ENCODE measurements at regions not wholly inside any gene's neighbourhood (a gene's known extent, or its start where the extent isn't known, plus 50 kb on each side); places are given as distances from the start of the nearest gene placed in this dataset.

DNA sequence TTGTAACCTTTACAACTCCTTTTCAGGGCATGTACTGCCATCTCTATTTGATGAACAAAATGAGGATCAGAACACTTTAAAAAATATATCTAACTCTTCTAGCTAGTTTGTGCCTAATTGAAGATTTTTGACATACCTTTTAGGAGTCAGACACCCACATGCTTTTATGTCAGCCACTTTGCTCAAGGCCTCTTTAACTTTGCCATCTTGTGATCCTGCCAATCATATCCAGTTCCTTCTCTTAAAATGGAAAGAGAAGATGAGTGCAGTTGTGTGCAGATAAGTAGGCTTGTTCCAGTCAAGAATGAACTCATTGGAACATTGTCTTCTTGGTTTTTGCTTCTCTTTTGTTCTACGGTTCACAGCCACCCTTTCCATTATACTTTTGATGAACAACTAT lies 425.6 kb upstream of the TNC start:
- TF ChIP-seq, protein P1, sequence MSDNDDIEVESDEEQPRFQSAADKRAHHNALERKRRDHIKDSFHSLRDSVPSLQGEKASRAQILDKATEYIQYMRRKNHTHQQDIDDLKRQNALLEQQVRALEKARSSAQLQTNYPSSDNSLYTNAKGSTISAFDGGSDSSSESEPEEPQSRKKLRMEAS (CRISPR knock-in tag; IDR thresholded peaks at IDR 0.05) = no peak
- no peak for TF ChIP-seq CREB1 (CRISPR knock-in tag; IDR thresholded peaks at IDR 0.05)
- no peak for TF ChIP-seq MXD4 (CRISPR knock-in tag; IDR thresholded peaks at IDR 0.05; ENCODE audit: borderline replicate concordance)
- TF ChIP-seq, protein P2, sequence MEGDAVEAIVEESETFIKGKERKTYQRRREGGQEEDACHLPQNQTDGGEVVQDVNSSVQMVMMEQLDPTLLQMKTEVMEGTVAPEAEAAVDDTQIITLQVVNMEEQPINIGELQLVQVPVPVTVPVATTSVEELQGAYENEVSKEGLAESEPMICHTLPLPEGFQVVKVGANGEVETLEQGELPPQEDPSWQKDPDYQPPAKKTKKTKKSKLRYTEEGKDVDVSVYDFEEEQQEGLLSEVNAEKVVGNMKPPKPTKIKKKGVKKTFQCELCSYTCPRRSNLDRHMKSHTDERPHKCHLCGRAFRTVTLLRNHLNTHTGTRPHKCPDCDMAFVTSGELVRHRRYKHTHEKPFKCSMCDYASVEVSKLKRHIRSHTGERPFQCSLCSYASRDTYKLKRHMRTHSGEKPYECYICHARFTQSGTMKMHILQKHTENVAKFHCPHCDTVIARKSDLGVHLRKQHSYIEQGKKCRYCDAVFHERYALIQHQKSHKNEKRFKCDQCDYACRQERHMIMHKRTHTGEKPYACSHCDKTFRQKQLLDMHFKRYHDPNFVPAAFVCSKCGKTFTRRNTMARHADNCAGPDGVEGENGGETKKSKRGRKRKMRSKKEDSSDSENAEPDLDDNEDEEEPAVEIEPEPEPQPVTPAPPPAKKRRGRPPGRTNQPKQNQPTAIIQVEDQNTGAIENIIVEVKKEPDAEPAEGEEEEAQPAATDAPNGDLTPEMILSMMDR (IDR thresholded peaks at IDR 0.05) = no peak
- no peak for TF ChIP-seq SMAD3 (CRISPR knock-in tag; IDR thresholded peaks at IDR 0.05; ENCODE audit: borderline replicate concordance)
- no peak for TF ChIP-seq ZNF232 (CRISPR knock-in tag; IDR thresholded peaks at IDR 0.05)
- TF ChIP-seq, protein P3, sequence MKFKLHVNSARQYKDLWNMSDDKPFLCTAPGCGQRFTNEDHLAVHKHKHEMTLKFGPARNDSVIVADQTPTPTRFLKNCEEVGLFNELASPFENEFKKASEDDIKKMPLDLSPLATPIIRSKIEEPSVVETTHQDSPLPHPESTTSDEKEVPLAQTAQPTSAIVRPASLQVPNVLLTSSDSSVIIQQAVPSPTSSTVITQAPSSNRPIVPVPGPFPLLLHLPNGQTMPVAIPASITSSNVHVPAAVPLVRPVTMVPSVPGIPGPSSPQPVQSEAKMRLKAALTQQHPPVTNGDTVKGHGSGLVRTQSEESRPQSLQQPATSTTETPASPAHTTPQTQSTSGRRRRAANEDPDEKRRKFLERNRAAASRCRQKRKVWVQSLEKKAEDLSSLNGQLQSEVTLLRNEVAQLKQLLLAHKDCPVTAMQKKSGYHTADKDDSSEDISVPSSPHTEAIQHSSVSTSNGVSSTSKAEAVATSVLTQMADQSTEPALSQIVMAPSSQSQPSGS (CRISPR knock-in tag; IDR thresholded peaks at IDR 0.05; ENCODE audit: borderline replicate concordance, low read depth) = no peak
- TF ChIP-seq, protein P4, sequence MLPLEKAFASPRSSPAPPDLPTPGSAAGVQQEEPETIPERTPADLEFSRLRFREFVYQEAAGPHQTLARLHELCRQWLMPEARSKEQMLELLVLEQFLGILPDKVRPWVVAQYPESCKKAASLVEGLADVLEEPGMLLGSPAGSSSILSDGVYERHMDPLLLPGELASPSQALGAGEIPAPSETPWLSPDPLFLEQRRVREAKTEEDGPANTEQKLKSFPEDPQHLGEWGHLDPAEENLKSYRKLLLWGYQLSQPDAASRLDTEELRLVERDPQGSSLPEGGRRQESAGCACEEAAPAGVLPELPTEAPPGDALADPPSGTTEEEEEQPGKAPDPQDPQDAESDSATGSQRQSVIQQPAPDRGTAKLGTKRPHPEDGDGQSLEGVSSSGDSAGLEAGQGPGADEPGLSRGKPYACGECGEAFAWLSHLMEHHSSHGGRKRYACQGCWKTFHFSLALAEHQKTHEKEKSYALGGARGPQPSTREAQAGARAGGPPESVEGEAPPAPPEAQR (CRISPR knock-in tag; IDR thresholded peaks at IDR 0.05) = no peak
- no peak for TF ChIP-seq JUN (CRISPR knock-in tag; IDR thresholded peaks at IDR 0.05)
- no peak for TF ChIP-seq ZNF396 (CRISPR knock-in tag; IDR thresholded peaks at IDR 0.05; ENCODE audit: borderline replicate concordance)
